Large intestine (tissue), 3 donors: ENCODE measurements at regions not wholly inside any gene's neighbourhood (a gene's known extent, or its start where the extent isn't known, plus 50 kb on each side); places are given as distances from the start of the nearest gene placed in this dataset.
A peak's percentile ranks its signal among the peaks of the same experiment; 100 is the strongest.

Experiments
- DNase-seq, 2 donors: peaks; one replicate each; pipeline versions ENCODE4 v3.0.0 to v3.0.0-alpha.2; 2013
- H3K27ac ChIP-seq: one replicate; pipeline ENCODE4 v1.5.1; 2013; ENCODE audit warnings: low read length
- H3K27me3 ChIP-seq: 2 replicates; pipeline ENCODE4 v1.6.1; 2013; ENCODE audit warnings: low read length; ENCODE audit not compliant: control insufficient read depth, insufficient read depth
- H3K36me3 ChIP-seq: 2 replicates; pipeline ENCODE4 v1.6.1; 2013; ENCODE audit warnings: low read length; ENCODE audit not compliant: control insufficient read depth, insufficient read depth
- H3K4me1 ChIP-seq: one replicate; pipeline ENCODE4 v1.6.1; 2013; ENCODE audit warnings: low read length; ENCODE audit not compliant: control insufficient read depth, insufficient read depth
- H3K4me3 ChIP-seq: one replicate; pipeline ENCODE4 v1.5.1; 2013; ENCODE audit warnings: low read length
- H3K9me3 ChIP-seq: one replicate; pipeline ENCODE4 v1.6.1; 2013; ENCODE audit warnings: mild to moderate bottlenecking, low read depth, low read length, moderate library complexity; ENCODE audit not compliant: control insufficient read depth
- WGBS: methylation state at CpG from one replicate; pipeline ENCODE4 v1.1.5; 2013; ENCODE audit warnings: low lambda C conversion rate; ENCODE audit not compliant: insufficient coverage; 5-methylcytosine and 5-hydroxymethylcytosine counted together

- H3K4me1 ChIP-seq = no peaks in the 10 kb centered on the region
- H3K27ac ChIP-seq = no peak overlapping the region
- WGBS = 100% methylated on average over 2 of the region's 2 CpGs
- H3K27me3 ChIP-seq = no peaks in the 10 kb centered on the region
- H3K4me3 ChIP-seq = no peak overlapping the region
- no peak for DNase-seq
- H3K9me3 ChIP-seq = no peaks in the 10 kb centered on the region
- no peaks in the 10 kb centered on the region for H3K36me3 ChIP-seq
Observed at GRCh38 chr5:119820608-119821007, 191.2 kb downstream of the FAM170A start.

GRCh38 chr5:119828541-119828940 lies 199.2 kb downstream of the FAM170A start:
- no peaks in the 10 kb centered on the region for H3K36me3 ChIP-seq
- H3K27me3 ChIP-seq = no peaks in the 10 kb centered on the region
- WGBS = 83% methylated on average over 1 of the region's 3 CpGs
- no peak for DNase-seq
- H3K4me3 ChIP-seq = no peak overlapping the region
- H3K27ac ChIP-seq = no peak overlapping the region
- H3K9me3 ChIP-seq = no peaks in the 10 kb centered on the region
- H3K4me1 ChIP-seq = no peaks in the 10 kb centered on the region

- no peak overlapping the region for H3K27ac ChIP-seq
- H3K27me3 ChIP-seq = no peaks in the 10 kb centered on the region
- H3K9me3 ChIP-seq = no peaks in the 10 kb centered on the region
- no peak for DNase-seq
- H3K36me3 ChIP-seq = no peaks in the 10 kb centered on the region
- no peaks in the 10 kb centered on the region for H3K4me1 ChIP-seq
- no peak overlapping the region for H3K4me3 ChIP-seq
Observed at GRCh38 chr5:119829341-119829740, 200.0 kb downstream of the FAM170A start.

GRCh38 chr5:119833176-119833575 lies 203.8 kb downstream of the FAM170A start:
- DNase-seq = no peak
- Histone ChIP-seq H3K9me3 (no peaks in the 10 kb centered on the region), H3K36me3 (no peaks in the 10 kb centered on the region), H3K27me3 (no peaks in the 10 kb centered on the region), H3K27ac (no peak overlapping the region), H3K4me1 (no peaks in the 10 kb centered on the region), H3K4me3 (no peak overlapping the region)
- WGBS = 82% methylated on average over 2 of the region's 4 CpGs

GRCh38 chr5:119840175-119840574 lies 210.8 kb downstream of the FAM170A start:
- no peaks in the 10 kb centered on the region for H3K4me1 ChIP-seq
- no peaks in the 10 kb centered on the region for H3K27me3 ChIP-seq
- no peaks in the 10 kb centered on the region for H3K36me3 ChIP-seq
- no peaks in the 10 kb centered on the region for H3K9me3 ChIP-seq
- DNase-seq = no peak
- no peak overlapping the region for H3K4me3 ChIP-seq
- H3K27ac ChIP-seq = no peak overlapping the region

- WGBS = 20% methylated on average over 1 of the region's 2 CpGs
- no peaks in the 10 kb centered on the region for H3K36me3 ChIP-seq
Observed at GRCh38 chr5:119852140-119852539, 222.8 kb downstream of the FAM170A start.

GRCh38 chr5:119860463-119860862 lies 231.1 kb downstream of the FAM170A start:
- no peaks in the 10 kb centered on the region for H3K4me1 ChIP-seq
- no peaks in the 10 kb centered on the region for H3K36me3 ChIP-seq
- no peaks in the 10 kb centered on the region for H3K27me3 ChIP-seq
- no peak for DNase-seq
- no peaks in the 10 kb centered on the region for H3K9me3 ChIP-seq
- H3K27ac ChIP-seq = no peak overlapping the region
- no peak overlapping the region for H3K4me3 ChIP-seq

More at GRCh38 chr5:119852140-119852539, 222.8 kb downstream of the FAM170A start:
- Histone ChIP-seq H3K27ac (no peak overlapping the region), H3K27me3 (no peaks in the 10 kb centered on the region), H3K4me3 (no peak overlapping the region), H3K4me1 (peaks cover 3% of the 10 kb centered on the region), H3K9me3 (no peaks in the 10 kb centered on the region)
- DNase-seq = peak in 1 of 2 donors; percentile 17

GRCh38 chr5:119862619-119863018 lies 233.3 kb downstream of the FAM170A start:
- Histone ChIP-seq H3K4me3 (no peak overlapping the region), H3K27ac (no peak overlapping the region), H3K36me3 (no peaks in the 10 kb centered on the region), H3K9me3 (no peaks in the 10 kb centered on the region), H3K27me3 (no peaks in the 10 kb centered on the region), H3K4me1 (no peaks in the 10 kb centered on the region)
- WGBS = 83% methylated on average over 4 of the region's 4 CpGs
- no peak for DNase-seq

- Histone ChIP-seq H3K9me3 (no peaks in the 10 kb centered on the region), H3K4me3 (no peak overlapping the region), H3K36me3 (no peaks in the 10 kb centered on the region), H3K27me3 (no peaks in the 10 kb centered on the region), H3K27ac (no peak overlapping the region), H3K4me1 (no peaks in the 10 kb centered on the region)
- no peak for DNase-seq
Observed at GRCh38 chr5:119864286-119864685, 234.9 kb downstream of the FAM170A start.

- no peaks in the 10 kb centered on the region for H3K27me3 ChIP-seq
- no CpG with 5 or more reads among the region's 5 CpGs for WGBS
- H3K9me3 ChIP-seq = no peaks in the 10 kb centered on the region
- H3K4me1 ChIP-seq = no peaks in the 10 kb centered on the region
- no peaks in the 10 kb centered on the region for H3K36me3 ChIP-seq
- H3K27ac ChIP-seq = no peak overlapping the region
- H3K4me3 ChIP-seq = no peak overlapping the region
- no peak for DNase-seq
Observed at GRCh38 chr5:119873611-119874010, 244.3 kb downstream of the FAM170A start.

GRCh38 chr5:119876522-119876921 lies 247.2 kb downstream of the FAM170A start:
- H3K4me3 ChIP-seq = no peak overlapping the region
- no peaks in the 10 kb centered on the region for H3K4me1 ChIP-seq
- H3K27me3 ChIP-seq = no peaks in the 10 kb centered on the region
- no peaks in the 10 kb centered on the region for H3K36me3 ChIP-seq
- H3K9me3 ChIP-seq = no peaks in the 10 kb centered on the region
- no peak for DNase-seq
- H3K27ac ChIP-seq = no peak overlapping the region

GRCh38 chr5:119878712-119879111 lies 249.4 kb downstream of the FAM170A start:
- H3K9me3 ChIP-seq = no peaks in the 10 kb centered on the region
- 33% methylated on average over 1 of the region's 2 CpGs for WGBS
- H3K27me3 ChIP-seq = no peaks in the 10 kb centered on the region
- H3K36me3 ChIP-seq = no peaks in the 10 kb centered on the region
- H3K4me1 ChIP-seq = no peaks in the 10 kb centered on the region
- no peak overlapping the region for H3K4me3 ChIP-seq
- DNase-seq = no peak
- no peak overlapping the region for H3K27ac ChIP-seq
